Lung (tissue), 11 donors: ENCODE measurements at regions not wholly inside any gene's neighbourhood (a gene's known extent, or its start where the extent isn't known, plus 50 kb on each side); places are given as distances from the start of the nearest gene placed in this dataset.

Experiments used
- ATAC-seq: fragments of 200-7000 bp; cut with Tn5 transposase; one replicate; pipeline ENCODE4 v1.9.1; 2020; ENCODE audit warnings: moderate number of reproducible peaks; ENCODE audit not compliant: insufficient read depth, low FRiP score
- DNase-seq, 3 donors: peaks; one replicate each; pipeline ENCODE4 v3.0.0-alpha.2; 2013 to 2017
- H3K27ac ChIP-seq, 2 donors: one replicate each; pipeline ENCODE4 v1.5.1; 2013; ENCODE audit warnings: mild to moderate bottlenecking in 2 of 2, moderate library complexity in 2 of 2, control low read depth in 1 of 2, inconsistent platforms in 1 of 2, low read depth in 1 of 2, low read length in 1 of 2
- H3K27me3 ChIP-seq, 3 donors: one replicate each; pipeline ENCODE4 v1.5.1; 2013; ENCODE audit warnings: low read length in 2 of 3; ENCODE audit not compliant: control insufficient read depth in 3 of 3, insufficient read depth in 3 of 3
- H3K36me3 ChIP-seq, 4 donors: one replicate each; pipeline ENCODE4 v1.5.1; 2013; ENCODE audit warnings: low read length in 4 of 4, mild to moderate bottlenecking in 1 of 4, moderate library complexity in 1 of 4; ENCODE audit not compliant: control insufficient read depth in 4 of 4, insufficient read depth in 4 of 4
- H3K4me1 ChIP-seq, 5 donors: one replicate each; pipeline ENCODE4 v1.5.1; 2013; ENCODE audit warnings: low read length in 5 of 5, mild to moderate bottlenecking in 2 of 5, moderate library complexity in 1 of 5; ENCODE audit not compliant: control insufficient read depth in 5 of 5, insufficient read depth in 5 of 5
- H3K4me3 ChIP-seq: one replicate; pipeline ENCODE4 v1.5.1; 2013; ENCODE audit warnings: mild to moderate bottlenecking, control low read depth, moderate library complexity
- H3K9ac ChIP-seq, 2 donors: one replicate each; pipeline ENCODE4 v1.5.1; 2013; ENCODE audit warnings: low read length in 2 of 2, control low read depth in 1 of 2; ENCODE audit not compliant: insufficient read depth in 1 of 2
- H3K9me3 ChIP-seq, 4 donors: one replicate each; pipeline ENCODE4 v1.5.1; 2013; ENCODE audit warnings: low read length in 3 of 4, mild to moderate bottlenecking in 1 of 4, moderate library complexity in 1 of 4; ENCODE audit not compliant: control insufficient read depth in 4 of 4, insufficient read depth in 3 of 4
- WGBS, 2 donors: extraction: QIAGEN DNeasy Blood & Tissue Kit; methylation state at CpG; one replicate each; pipeline ENCODE4 v1.1.7; 2013; 5-methylcytosine and 5-hydroxymethylcytosine counted together
- TF ChIP-seq, protein P1 (sequence below): IDR thresholded peaks from 2 replicates; pipeline ENCODE4 v1.5.1; 2012; ENCODE audit warnings: mild to moderate bottlenecking; ENCODE audit errors: control extremely low read depth, extremely low read depth
- donor health status: control.
- donor health status: control.
- donor health status: Bipolar disorder and iron deficiency.
- donor health status: healthy.
- donor health status: DM: yes; HTN: yes; CAD: no.

GRCh38 chr15:35702946-35703495 lies 157.1 kb upstream of the DPH6 start:
- peaks cover 2 to 26% (median 13%) of the 10 kb centered on the region in 5 donors for H3K4me1 ChIP-seq
- DNase-seq (no peak), ATAC-seq (no peak)
- H3K27me3 ChIP-seq: no peaks in the 10 kb centered on the region
- 64 to 75% methylated on average over 3 of the region's 3 CpGs for WGBS, 2 donors
- no peak overlapping the region for H3K4me3 ChIP-seq
- no peak overlapping the region for H3K27ac ChIP-seq
- H3K9me3 ChIP-seq: no peaks in the 10 kb centered on the region
- no peak overlapping the region for H3K9ac ChIP-seq
- no peaks in the 10 kb centered on the region for H3K36me3 ChIP-seq
- TF ChIP-seq, protein P1, sequence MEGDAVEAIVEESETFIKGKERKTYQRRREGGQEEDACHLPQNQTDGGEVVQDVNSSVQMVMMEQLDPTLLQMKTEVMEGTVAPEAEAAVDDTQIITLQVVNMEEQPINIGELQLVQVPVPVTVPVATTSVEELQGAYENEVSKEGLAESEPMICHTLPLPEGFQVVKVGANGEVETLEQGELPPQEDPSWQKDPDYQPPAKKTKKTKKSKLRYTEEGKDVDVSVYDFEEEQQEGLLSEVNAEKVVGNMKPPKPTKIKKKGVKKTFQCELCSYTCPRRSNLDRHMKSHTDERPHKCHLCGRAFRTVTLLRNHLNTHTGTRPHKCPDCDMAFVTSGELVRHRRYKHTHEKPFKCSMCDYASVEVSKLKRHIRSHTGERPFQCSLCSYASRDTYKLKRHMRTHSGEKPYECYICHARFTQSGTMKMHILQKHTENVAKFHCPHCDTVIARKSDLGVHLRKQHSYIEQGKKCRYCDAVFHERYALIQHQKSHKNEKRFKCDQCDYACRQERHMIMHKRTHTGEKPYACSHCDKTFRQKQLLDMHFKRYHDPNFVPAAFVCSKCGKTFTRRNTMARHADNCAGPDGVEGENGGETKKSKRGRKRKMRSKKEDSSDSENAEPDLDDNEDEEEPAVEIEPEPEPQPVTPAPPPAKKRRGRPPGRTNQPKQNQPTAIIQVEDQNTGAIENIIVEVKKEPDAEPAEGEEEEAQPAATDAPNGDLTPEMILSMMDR: no peak

DNA sequence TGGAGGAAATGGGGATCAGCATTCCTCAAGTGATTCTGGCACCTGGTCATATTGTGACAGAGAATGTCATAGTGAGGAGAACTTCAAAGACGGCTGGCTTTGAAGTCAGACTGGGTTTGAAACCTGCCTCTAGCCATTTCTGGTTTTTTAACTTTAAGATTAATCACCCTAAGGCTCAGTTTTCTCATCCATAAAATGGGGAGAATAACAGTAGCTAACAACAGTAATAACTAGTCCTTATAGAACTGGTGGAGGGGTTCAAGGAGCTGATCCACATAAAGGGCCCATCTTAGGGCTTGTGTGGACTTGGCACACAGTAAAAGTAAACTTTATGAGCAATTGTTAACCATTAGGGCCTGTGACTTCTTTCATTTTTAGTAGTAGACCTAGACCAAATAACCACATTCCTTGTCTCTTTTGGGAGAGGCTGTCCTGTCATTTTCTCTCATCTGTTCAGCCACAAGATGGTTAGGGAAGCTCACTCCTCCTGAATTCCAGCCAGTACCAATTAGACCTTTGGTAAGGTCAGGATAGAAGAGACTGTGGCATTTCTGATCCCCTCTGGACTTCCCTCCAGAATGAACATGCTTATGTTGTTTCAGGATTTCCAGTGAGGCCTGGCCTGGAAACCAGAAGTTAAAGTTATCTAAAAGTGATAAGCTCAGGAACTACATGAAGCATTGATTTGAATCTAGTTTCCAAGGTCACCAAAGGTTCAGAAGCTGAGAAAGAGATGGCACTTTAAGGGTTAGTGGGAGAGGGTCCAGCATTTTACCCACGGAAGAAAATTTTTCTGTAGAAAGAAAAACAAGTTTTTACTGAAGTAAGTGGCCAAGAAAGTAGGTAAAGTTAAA lies 159.3 kb upstream of the DPH6 start:
- no peaks in the 10 kb centered on the region for H3K27me3 ChIP-seq
- no peaks in the 10 kb centered on the region for H3K9me3 ChIP-seq
- H3K9ac ChIP-seq: no peak overlapping the region
- no peaks in the 10 kb centered on the region for H3K36me3 ChIP-seq
- peaks cover 2 to 15% (median 13%) of the 10 kb centered on the region in 5 donors for H3K4me1 ChIP-seq
- H3K4me3 ChIP-seq: no peak overlapping the region
- ATAC-seq (no peak), DNase-seq (no peak)
- peak overlapping the region in 1 of 2 donors; percentile 95 for H3K27ac ChIP-seq
- TF ChIP-seq, protein P1: no peak
- 66 to 75% methylated on average over 2 of the region's 2 CpGs for WGBS, 2 donors

- 61 to 76% methylated on average over 4 of the region's 4 CpGs for WGBS, 2 donors
Observed at GRCh38 chr15:35705884-35706585, 160.1 kb upstream of the DPH6 start.

More at GRCh38 chr15:35705884-35706585, 160.1 kb upstream of the DPH6 start:
- no peak for ATAC-seq
- Histone ChIP-seq H3K36me3 (no peaks in the 10 kb centered on the region), H3K27me3 (no peaks in the 10 kb centered on the region), H3K9me3 (no peaks in the 10 kb centered on the region), H3K4me3 (no peak overlapping the region), H3K9ac (no peak overlapping the region), H3K4me1 (peaks cover 2 to 15% (median 13%) of the 10 kb centered on the region in 5 donors), H3K27ac (peak overlapping the region; percentile 10 to 95)
- peak in 1 of 3 donors; percentile 34 for DNase-seq
- TF ChIP-seq, protein P1: no peak
